ENCODE measurements at regions not wholly inside any gene's neighbourhood (a gene's known extent, or its start where the extent isn't known, plus 50 kb on each side); places are given as distances from the start of the nearest gene placed in this dataset.
"Not testable (repeated sequence)": the region's sequence is repeated elsewhere in the genome, so short reads cannot be mapped to it uniquely, and the experiment has no call there.

DNA sequence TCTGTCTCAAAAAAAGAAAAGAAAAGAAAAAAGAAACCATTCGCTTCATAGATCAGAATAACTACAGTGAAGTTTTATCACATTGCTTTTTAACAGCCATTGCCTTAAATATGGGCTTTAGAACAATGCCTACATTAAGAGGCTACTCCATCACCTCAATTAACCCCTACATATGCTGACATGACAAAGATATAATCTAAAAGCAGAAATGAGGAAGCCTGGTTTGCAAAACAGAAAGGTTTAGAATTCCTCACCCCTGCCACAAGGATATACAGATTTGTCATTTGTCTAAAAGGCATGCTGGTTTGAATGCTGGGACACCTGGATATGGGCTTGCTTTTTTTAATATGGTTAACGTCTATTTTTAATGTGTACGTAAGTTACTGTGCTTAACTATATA is 1353.0 kb upstream of the C9orf72 start:
- no peak for DNase-seq (ENCODE audit: low spot score in 2 of 2)
- no peak for FAIRE-seq

DNA sequence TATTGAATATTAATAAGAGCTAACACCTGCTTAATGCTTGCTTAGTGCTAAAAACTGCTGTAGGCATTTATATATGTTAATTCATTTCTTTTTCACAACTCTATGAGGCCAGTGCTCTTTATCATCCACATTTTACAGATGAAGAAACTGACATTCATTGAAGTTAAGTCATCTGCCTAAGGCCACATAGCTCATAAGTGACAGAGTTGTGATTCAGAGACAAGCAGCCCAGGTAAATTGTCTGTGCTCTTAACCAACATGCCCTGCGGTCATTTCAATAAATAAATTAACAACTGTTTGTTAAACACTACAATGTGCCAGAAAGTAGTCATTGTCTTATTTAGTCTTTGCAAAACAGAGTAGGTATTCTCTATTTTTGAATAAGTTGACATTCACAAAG is 1354.4 kb upstream of the C9orf72 start:
- FAIRE-seq (no peak), DNase-seq (ENCODE audit: low spot score in 2 of 2) (no peak)

DNA sequence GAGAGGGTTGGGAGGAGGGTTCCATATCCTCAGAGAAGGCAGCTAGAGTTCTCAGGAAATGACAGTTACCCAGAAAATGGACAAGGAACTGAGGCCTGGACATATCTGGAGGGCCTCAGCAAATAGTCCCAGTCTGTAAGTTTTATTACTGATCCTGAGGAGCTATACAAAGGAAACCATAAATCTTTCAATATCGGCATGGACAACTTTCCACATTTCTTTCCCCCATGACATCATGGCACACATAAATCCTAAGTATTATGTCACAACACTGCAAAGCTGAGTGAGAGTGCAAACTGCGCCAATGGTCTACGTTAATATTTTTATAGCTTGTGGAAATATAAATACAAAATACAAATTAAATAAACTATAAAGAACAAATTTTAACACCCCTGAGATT is 1356.2 kb upstream of the C9orf72 start:
- FAIRE-seq = no peak
- no peak for DNase-seq (ENCODE audit: low spot score in 2 of 2)

DNA sequence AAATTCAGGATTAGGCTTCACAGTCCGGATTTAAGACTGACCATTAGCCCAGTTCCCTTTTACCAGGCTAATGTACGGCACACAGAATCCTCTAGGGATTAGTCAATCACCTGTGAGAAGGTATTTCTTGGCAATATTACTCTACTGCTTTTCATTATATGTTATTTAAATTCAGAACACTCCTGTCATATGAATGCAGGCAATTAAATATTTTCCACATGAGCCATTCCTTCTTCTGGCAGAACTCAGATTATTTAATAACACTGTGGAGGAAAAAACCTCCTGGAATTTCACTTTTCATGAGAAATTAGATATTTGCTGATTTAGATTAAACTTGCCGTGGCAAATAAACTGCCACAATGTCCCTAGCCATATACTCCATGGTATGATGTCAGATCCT is 1357.5 kb upstream of the C9orf72 start:
- DNase-seq (ENCODE audit: low spot score in 2 of 2) (no peak), FAIRE-seq (no peak)

DNA sequence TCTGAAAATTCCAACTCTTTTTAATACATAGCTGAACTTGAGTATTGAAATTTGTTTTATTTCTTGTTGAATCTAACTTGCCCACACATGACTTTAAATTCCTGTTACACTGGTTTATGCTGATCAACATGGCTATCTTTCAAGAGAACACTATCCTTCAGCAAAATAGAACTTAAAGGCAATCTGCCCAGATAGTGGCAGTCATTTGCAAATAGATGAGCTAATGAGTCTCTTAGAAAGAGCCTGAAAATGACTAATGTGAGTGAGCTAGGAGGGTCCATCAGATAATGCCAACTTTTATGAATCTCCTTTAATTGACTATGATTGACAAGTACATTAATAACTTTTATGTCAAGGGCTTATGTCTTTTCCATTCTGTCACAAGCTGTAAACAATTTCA is 1360.8 kb upstream of the C9orf72 start:
- DNase-seq (ENCODE audit: low spot score in 2 of 2) (no peak), FAIRE-seq (no peak)

DNA sequence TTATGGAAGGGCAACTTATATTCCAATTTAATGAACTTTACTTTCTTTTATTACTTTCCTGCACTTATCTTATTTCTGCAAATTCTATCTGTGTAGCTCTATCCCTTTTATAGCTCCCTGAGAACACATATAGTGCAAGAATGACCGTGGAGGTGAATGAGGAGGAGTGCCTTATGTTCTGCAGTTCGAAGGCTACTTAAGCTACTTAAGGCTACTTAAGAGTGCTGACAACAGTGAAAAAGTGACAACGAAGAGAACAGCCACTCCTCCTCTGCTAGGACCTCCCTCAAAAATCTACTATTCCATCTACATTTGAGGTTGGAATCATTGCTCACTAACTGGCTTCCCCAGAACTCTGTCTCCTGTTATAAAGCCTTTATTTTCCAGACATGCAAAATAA is 1365.7 kb upstream of the C9orf72 start:
- DNase-seq (ENCODE audit: low spot score in 2 of 2) (no peak), FAIRE-seq (no peak)

DNA sequence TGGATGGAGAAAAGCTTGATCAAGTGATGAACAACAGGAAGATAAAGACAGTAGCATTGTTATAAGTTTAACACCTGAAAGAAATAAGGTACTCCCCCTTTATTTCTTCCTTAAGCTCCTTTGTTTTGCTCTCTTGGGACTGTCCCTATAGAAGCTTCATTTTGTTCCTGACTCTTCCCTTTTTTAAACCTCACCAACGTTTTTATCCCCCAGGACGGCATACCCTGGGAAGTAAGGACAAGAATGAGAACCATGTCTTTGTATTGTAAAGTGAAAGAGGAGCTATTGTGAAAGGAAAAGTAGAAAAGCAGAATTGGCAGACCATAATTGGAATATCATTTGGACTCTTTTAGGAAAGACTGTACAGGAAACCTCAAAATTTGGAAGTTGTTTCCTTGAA is 1368.6 kb upstream of the C9orf72 start:
- no peak for DNase-seq (ENCODE audit: low spot score in 2 of 2)
- no peak for FAIRE-seq

DNA sequence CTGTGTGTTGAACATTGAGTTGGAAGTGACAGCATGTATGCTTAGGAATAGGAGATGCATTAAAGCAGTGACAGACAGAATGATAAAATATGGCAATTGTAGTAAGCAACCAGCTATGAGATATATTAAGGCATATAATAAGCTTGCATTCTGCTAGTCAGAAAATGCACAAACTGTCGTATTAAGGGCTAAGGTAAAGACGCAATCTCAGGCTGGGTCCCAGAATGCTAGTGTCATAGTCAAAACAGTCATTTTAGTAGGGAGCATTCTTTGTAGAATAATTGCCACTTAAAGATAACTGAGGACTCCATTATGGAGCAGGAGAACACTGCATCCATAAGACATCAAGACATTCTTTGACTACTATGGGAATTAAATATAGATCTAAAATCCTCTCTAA is 1369.7 kb upstream of the C9orf72 start:
- DNase-seq (ENCODE audit: low spot score in 2 of 2) (no peak), FAIRE-seq (no peak)

DNA sequence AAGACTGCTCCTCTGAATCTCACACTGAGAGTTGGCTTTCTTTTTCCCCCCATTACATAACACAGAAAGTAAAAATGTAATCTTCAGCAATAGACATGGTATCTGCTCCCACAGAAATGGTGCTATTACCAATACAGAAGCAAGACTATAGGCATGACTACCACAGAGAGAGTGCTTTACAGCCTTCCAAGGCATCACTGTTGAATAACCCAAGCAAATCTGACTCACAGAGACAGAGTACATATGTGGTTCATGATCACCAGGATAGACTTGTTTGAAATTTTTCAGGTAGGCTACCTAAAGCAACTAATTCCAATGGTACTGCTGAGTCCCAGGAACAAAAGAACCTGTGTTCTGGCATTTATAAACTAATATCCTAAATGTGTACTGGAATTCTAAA is 1373.4 kb upstream of the C9orf72 start:
- FAIRE-seq (no peak), DNase-seq (ENCODE audit: low spot score in 2 of 2) (no peak)

DNA sequence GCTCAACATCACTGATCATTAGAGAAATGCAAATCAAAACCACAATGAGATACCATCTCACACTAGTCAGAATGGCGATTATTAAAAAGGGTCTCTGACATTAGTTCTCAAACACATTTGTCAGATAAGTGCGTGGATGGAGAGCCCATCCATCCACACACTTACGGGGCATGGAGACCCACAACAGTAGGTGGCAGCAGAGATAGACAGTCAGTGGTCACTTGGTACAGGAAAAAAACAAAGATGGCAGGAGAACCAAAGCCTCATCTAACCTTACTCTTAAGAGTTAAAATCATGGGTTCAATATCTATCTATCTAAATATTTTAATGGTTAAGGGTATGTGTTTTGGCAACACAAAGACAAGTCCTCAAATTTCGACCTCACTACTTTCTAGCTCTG is 1378.7 kb upstream of the C9orf72 start:
- DNase-seq (ENCODE audit: low spot score in 2 of 2) = no peak
- no peak for FAIRE-seq

DNA sequence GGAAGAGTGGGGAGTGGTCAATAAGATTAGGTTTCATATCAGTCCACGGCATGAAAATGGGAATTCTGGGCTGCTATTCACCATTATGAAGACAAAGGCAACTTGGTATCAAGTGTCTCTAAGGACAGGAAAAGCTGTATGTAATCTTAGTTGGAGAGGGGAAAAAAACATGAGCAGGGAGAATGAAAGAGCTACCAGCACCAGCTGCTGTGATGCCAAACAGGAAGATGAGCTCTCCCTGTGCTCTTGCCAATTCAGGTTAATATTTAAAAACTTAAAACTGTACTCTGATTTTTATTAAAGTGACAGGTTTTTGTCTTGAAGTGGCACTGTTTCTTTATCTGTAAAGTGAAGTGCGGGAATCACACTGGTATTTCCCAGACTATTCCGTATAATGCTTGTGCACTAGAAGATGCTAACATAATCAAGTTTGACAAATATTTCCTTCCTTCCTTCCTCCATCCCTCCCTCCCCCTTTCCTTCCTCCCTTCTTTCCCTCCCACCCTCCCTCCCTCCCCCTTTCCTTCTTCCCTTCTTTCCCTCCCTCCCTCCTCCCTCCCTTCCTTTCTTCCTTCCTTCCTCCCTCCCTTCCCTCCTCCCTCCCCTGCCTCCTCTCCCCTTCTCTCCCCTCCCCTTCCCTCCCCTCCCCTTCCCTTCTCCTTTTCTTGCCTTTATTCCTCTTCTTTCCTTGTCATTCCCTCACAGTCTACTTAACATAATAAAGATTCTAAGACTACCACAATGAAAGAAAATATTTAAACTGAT is 1383.0 kb upstream of the C9orf72 start:
- no peak for FAIRE-seq
- no peak for DNase-seq (ENCODE audit: low spot score in 2 of 2)

DNA sequence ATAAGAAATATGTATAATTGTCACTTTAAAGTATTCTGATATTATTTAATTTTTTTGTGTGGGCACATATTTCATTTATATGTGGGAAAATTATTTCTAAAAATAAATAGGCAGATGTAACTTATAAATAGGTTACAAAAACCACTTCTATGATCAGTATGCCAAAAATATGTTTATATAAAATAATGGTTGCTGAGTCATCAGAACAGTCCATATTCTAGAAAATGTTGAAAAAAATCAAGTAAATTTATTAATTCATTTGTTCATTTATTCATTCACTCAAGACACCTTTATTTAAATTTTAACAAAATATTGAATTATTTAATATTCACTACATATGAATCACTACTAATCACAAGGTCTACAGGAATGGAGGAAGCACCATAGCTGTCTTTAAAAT is 1387.3 kb upstream of the C9orf72 start:
- DNase-seq (ENCODE audit: low spot score in 2 of 2) (no peak), FAIRE-seq (peak; percentile 39)

DNA sequence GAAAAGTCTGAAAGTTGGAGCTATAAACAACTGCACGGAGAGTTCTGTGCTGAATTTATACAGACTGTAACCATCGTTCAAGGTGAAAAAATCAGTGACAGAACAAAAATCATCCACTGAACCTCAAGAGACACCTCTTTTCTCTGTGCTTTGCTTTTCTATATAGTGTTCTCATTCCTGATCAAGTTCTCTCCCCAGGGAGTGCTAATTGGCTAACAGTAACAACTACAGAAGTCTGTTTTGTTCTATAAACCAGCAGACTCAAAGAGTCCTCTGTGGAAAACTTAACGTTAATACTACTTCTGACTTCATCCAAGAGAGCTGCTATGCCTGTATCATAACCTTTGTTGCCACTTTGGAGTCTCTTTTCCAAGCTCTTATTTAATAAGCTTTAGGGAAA is 1388.3 kb upstream of the C9orf72 start:
- FAIRE-seq (no peak), DNase-seq (ENCODE audit: low spot score in 2 of 2) (no peak)

DNA sequence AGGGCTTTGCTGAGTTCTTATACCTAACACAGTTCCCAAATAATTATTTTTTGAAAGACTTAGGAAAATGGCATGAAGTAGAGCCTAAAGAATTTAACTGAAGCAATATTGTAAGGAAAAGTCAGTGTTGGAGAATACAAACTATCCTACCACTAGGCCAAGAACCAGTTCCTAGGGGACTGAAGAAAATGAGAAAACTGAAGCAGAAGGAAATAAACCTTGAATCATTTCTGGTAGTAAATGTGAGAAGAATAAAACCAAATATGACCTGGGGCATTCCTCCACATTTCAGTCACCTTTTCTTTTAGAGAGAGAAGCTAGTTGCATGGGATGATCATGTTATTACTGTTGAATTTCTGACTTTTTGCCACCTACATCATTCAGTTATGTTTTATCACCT is 1393.9 kb upstream of the C9orf72 start:
- FAIRE-seq (no peak), DNase-seq (ENCODE audit: low spot score in 2 of 2) (no peak)

DNA sequence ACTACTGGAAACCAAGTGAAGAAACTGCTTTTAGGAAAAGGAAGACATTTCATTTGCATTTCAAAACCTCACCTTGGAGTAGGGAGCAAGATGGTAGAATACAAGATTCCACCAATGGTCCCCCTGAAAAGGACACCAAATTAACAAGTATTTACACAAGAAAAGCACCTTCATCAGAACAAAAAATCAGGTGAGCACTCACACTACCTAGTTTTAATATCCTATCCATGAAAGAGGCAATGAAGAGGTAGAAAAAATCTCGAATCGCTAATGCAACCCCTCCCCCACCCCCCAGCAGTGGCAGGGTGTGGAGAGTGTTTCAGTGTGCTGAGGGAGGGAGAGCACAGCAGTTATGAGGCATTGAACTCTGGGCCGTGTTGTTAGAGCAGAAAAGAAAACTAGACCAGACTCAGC is 1397.0 kb upstream of the C9orf72 start:
- no peak for FAIRE-seq
- no peak for DNase-seq (ENCODE audit: low spot score in 2 of 2)

DNA sequence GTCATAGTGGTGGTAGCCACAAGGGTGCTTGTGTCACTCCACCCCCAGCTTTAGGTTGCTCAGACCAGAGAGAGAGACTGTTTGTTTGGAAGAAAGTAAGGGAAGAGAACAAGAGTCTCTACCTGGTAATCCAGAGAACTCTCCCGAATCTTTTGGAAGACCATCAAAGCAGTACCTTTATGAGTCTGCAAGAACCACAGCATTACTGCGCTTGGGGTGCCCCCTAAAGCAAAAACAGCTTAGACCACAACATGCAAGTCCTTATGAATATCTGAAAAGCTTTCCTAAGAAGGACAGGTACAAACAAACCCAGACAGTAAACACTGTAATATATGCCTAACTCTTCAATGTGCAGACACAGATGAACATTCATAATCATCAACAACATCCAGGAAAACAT is 1398.6 kb upstream of the C9orf72 start:
- FAIRE-seq = no peak

DNA sequence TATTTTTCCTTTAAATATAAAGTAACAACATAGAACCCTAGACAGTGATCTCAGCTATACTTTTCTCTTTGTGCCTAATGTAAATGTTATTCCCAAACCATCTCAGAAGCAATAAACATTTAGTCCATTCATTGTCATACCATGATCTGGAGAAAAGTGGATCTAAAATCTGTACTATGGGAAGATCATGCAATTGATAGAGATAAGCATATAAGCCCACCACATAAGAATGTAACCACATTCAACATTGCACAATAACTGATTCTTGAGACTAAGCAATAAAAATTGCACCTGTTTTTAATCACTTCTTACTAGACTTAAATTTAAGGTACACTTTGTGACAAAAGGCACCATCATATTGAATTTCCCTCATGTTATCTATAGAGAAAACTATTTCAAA is 1403.0 kb upstream of the C9orf72 start:
- no peak for FAIRE-seq

More for the DNA sequence above, 1398.6 kb upstream of the C9orf72 start:
- DNase-seq (ENCODE audit: low spot score in 2 of 2) = no peak

DNA sequence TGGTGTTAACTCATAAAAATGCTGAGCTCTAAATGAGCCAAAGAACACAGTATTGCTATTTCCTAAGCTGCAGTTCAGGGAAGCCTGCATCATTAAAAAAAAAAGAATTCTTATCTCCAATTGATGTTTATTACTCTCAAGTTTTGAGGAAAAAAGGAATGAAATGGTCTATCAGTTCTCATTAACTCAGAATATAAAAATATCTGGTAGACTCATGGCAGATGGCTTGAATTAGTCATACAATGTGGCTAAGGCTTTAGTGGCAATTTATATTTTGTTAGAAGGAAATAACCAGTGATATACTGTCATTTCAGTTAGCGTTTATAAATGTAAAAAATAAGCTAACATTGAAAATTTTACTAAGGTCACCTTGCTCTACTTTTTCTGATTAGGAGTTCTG is 1403.4 kb upstream of the C9orf72 start:
- FAIRE-seq (no peak), DNase-seq (ENCODE audit: low spot score in 2 of 2) (no peak)

More for the DNA sequence above, 1403.0 kb upstream of the C9orf72 start:
- DNase-seq (ENCODE audit: low spot score in 2 of 2) = no peak

DNA sequence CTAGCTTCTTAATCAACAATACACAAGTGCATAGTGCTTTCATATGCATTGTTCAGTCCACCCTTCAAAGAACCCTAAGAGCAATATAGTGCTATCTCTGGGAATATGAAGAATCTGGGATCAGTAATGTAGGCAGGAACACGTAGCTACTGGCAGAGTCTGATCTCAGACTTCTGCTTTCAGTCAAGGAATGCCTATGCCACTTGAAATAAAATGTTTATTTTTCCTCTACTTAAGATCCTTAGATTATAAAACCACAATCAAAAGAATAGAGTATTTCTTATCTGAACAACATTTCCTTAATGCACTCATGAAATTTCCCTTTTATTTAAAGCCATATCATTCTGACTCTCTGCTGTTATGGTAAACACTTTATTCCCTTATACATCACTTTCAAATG is 1407.8 kb upstream of the C9orf72 start:
- no peak for DNase-seq (ENCODE audit: low spot score in 2 of 2)
- FAIRE-seq = no peak

DNA sequence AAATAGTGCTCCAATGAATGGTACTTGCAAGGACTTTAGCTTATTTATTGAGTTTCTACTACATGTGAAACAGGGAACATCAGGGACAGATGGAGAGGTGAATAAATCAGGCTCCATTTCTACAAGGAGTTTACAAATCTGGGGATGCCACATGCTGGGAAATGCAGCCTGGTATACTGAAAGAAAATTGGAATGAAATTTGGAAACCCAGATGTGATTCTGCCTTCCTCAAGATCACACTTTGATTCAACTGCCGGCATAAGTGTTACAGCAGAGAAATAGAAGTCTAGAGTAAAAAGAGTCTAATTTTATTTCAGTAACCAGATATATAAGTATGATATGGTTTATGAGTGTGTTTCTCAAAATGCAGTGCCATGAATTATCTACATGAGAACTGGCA is 1408.4 kb upstream of the C9orf72 start:
- DNase-seq (ENCODE audit: low spot score in 2 of 2) (no peak), FAIRE-seq (no peak)

DNA sequence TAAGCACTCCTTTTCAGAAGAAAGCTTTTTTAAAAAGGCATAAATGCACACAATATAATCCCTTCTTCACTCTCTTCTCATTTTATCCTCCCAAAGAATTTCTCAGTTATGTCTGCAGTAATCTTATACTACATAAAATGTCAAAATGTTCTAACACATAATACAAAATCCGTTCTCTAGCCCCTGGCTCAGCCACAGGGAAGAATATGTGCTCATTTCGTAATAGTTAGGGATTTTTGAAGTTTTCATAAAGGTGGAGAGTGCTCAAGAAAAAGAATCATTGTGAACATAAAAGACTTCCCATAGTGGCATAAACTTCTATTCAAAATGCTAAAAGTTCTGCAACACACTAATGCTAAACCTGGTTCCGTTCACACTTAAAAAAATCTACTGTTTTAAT is 1410.7 kb upstream of the C9orf72 start:
- FAIRE-seq (no peak), DNase-seq (ENCODE audit: low spot score in 2 of 2) (no peak)

DNA sequence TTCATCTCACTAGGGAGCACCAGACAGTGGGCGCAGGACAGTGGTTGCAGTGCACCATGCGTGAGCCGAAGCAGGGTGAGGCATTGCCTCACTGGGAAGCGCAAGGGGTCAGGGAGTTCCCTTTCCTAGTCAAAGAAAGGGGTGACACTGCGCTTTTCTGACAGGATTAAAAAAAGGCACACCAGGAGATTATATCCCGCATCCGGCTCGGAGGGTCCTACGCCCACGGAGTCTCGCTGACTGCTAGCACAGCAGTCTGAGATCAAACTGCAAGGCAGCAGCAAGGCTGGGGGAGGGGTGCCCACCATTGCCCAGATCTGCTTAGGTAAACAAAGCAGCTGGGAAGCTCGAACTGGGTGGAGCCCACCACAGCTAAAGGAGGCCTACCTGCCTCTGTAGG is 1416.7 kb upstream of the C9orf72 start:
- not testable (repeated sequence) for FAIRE-seq; DNase-seq (ENCODE audit: low spot score in 2 of 2)

DNA sequence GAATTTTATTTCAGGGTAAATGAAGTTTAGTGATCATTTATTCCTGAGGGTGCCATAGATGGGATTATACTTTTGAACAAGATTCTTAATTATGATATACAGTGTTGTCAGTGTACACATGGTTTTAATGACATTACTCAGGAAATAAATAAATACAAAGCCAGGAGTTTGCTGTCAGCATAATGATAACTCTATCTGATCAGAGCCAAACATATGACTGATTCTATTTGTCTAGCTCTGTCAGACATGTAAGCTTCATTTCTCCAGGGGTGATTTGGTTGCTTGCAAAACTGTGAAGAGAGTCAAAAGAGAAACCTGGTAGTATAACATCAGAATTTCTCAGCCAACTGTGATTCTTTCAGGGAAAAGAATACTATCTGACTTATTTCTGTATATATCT is 1425.8 kb upstream of the C9orf72 start:
- DNase-seq (ENCODE audit: low spot score in 2 of 2) (no peak), FAIRE-seq (no peak)

Data from frontal cortex (tissue), 3 donors.